ENCODE measurements at regions not wholly inside any gene's neighbourhood (a gene's known extent, or its start where the extent isn't known, plus 50 kb on each side); places are given as distances from the start of the nearest gene placed in this dataset.

GRCh38 chr3:181660337-181660736 lies 51.4 kb upstream of the SOX2 start:
- Histone ChIP-seq H3K27ac (ENCODE audit: low read length) (no peak overlapping the region), H3K27me3 (ENCODE audit: control insufficient read depth, insufficient read depth, low read length) (no peaks in the 10 kb centered on the region), H3K4me1 (ENCODE audit: control insufficient read depth, low read depth, low read length) (no peaks in the 10 kb centered on the region), H3K36me3 (ENCODE audit: control insufficient read depth, low read depth, low read length) (no peaks in the 10 kb centered on the region), H3K9me3 (ENCODE audit: control insufficient read depth, low read depth, low read length) (no peaks in the 10 kb centered on the region), H3K4me3 (ENCODE audit: low read length) (no peak overlapping the region), H3K9ac (ENCODE audit: low read length) (no peak overlapping the region)

GRCh38 chr3:181637456-181637855 lies 74.3 kb upstream of the SOX2 start:
- Histone ChIP-seq H3K9ac (ENCODE audit: low read length) (no peak overlapping the region), H3K9me3 (ENCODE audit: control insufficient read depth, low read depth, low read length) (no peaks in the 10 kb centered on the region), H3K27me3 (ENCODE audit: control insufficient read depth, insufficient read depth, low read length) (no peaks in the 10 kb centered on the region), H3K4me1 (ENCODE audit: control insufficient read depth, low read depth, low read length) (no peaks in the 10 kb centered on the region), H3K27ac (ENCODE audit: low read length) (no peak overlapping the region), H3K4me3 (ENCODE audit: low read length) (no peak overlapping the region), H3K36me3 (ENCODE audit: control insufficient read depth, low read depth, low read length) (no peaks in the 10 kb centered on the region)

DNA sequence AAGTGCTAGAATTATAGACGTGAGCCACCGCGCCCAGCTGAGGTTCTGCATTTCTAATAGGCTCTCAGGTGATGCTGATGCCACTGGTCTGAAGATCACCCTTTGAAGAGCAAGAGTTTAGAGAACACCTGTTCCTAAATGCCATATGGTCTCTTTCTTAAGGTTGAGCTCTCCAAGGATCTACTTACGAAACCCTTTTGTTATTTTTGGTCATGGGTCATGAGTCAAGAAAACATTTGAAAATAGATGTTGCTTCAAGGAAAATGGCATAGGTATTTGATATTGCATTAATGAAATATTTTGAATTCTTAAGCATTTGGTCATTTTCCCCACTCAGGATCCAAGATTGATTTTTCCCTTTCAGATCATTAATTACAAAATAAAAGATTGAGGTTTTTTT lies 74.7 kb upstream of the SOX2 start:
- no peak overlapping the region for H3K27ac ChIP-seq (ENCODE audit: low read length)
- H3K4me1 ChIP-seq (ENCODE audit: control insufficient read depth, low read depth, low read length) = no peaks in the 10 kb centered on the region
- H3K9ac ChIP-seq (ENCODE audit: low read length) = no peak overlapping the region

DNA sequence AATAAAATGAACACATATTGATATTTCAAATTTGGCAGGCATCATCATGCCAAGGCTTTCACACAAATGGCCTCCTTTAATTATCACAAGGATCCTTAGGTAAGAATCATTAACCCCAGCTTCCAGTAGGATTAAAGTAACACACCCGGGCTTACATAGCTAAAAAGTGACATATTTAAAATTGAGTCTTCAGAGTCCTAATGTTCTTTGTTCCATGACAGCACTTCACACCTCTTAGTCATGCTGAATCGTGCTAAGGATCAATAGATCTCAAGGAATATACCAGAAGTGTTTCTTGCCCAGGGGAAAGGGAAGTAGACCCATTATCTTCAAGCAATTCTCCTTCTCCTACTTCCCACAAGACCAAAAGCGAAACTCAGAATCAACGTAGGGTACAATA lies 76.6 kb upstream of the SOX2 start:
- Histone ChIP-seq H3K9me3 (ENCODE audit: control insufficient read depth, low read depth, low read length) (no peaks in the 10 kb centered on the region), H3K4me1 (ENCODE audit: control insufficient read depth, low read depth, low read length) (no peaks in the 10 kb centered on the region), H3K9ac (ENCODE audit: low read length) (no peak overlapping the region), H3K27me3 (ENCODE audit: control insufficient read depth, insufficient read depth, low read length) (no peaks in the 10 kb centered on the region), H3K27ac (ENCODE audit: low read length) (no peak overlapping the region), H3K36me3 (ENCODE audit: control insufficient read depth, low read depth, low read length) (no peaks in the 10 kb centered on the region), H3K4me3 (ENCODE audit: low read length) (no peak overlapping the region)

More for the DNA sequence above, 74.7 kb upstream of the SOX2 start:
- H3K4me3 ChIP-seq (ENCODE audit: low read length) = no peak overlapping the region
- H3K27me3 ChIP-seq (ENCODE audit: control insufficient read depth, insufficient read depth, low read length) = no peaks in the 10 kb centered on the region
- H3K36me3 ChIP-seq (ENCODE audit: control insufficient read depth, low read depth, low read length) = no peaks in the 10 kb centered on the region
- no peaks in the 10 kb centered on the region for H3K9me3 ChIP-seq (ENCODE audit: control insufficient read depth, low read depth, low read length)

DNA sequence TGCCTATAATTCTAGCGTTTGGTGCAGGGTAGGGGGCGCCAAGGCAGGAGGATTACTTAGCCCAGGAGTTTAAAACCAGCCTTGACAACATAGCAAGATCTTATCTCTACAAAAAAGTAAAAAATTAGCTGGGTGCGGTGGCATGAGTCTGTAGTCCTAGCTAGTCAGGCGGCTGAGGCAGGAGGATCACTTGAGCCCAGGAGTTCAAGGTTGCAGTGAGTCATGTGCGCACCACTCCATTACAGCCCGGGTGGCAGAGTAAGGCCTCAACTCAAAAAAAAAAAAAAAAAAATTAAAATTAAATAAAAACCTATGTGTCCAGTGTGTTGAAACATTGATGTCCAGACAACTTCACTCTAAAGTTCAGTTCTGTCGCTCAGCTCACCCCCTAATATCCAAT lies 78.2 kb upstream of the SOX2 start:
- Histone ChIP-seq H3K27ac (ENCODE audit: low read length) (no peak overlapping the region), H3K9ac (ENCODE audit: low read length) (no peak overlapping the region), H3K4me1 (ENCODE audit: control insufficient read depth, low read depth, low read length) (no peaks in the 10 kb centered on the region)

GRCh38 chr3:181631901-181632300 lies 79.8 kb upstream of the SOX2 start:
- no peaks in the 10 kb centered on the region for H3K4me1 ChIP-seq (ENCODE audit: control insufficient read depth, low read depth, low read length)
- H3K36me3 ChIP-seq (ENCODE audit: control insufficient read depth, low read depth, low read length) = no peaks in the 10 kb centered on the region
- no peak overlapping the region for H3K4me3 ChIP-seq (ENCODE audit: low read length)
- no peaks in the 10 kb centered on the region for H3K27me3 ChIP-seq (ENCODE audit: control insufficient read depth, insufficient read depth, low read length)
- no peak overlapping the region for H3K9ac ChIP-seq (ENCODE audit: low read length)
- H3K27ac ChIP-seq (ENCODE audit: low read length) = no peak overlapping the region
- no peaks in the 10 kb centered on the region for H3K9me3 ChIP-seq (ENCODE audit: control insufficient read depth, low read depth, low read length)

More for the DNA sequence above, 78.2 kb upstream of the SOX2 start:
- no peaks in the 10 kb centered on the region for H3K36me3 ChIP-seq (ENCODE audit: control insufficient read depth, low read depth, low read length)
- H3K9me3 ChIP-seq (ENCODE audit: control insufficient read depth, low read depth, low read length) = no peaks in the 10 kb centered on the region
- no peak overlapping the region for H3K4me3 ChIP-seq (ENCODE audit: low read length)
- no peaks in the 10 kb centered on the region for H3K27me3 ChIP-seq (ENCODE audit: control insufficient read depth, insufficient read depth, low read length)

GRCh38 chr3:181630853-181631252 lies 80.9 kb upstream of the SOX2 start:
- Histone ChIP-seq H3K27me3 (ENCODE audit: control insufficient read depth, insufficient read depth, low read length) (no peaks in the 10 kb centered on the region), H3K36me3 (ENCODE audit: control insufficient read depth, low read depth, low read length) (no peaks in the 10 kb centered on the region), H3K4me3 (ENCODE audit: low read length) (no peak overlapping the region), H3K9ac (ENCODE audit: low read length) (no peak overlapping the region), H3K27ac (ENCODE audit: low read length) (no peak overlapping the region), H3K4me1 (ENCODE audit: control insufficient read depth, low read depth, low read length) (no peaks in the 10 kb centered on the region), H3K9me3 (ENCODE audit: control insufficient read depth, low read depth, low read length) (no peaks in the 10 kb centered on the region)

DNA sequence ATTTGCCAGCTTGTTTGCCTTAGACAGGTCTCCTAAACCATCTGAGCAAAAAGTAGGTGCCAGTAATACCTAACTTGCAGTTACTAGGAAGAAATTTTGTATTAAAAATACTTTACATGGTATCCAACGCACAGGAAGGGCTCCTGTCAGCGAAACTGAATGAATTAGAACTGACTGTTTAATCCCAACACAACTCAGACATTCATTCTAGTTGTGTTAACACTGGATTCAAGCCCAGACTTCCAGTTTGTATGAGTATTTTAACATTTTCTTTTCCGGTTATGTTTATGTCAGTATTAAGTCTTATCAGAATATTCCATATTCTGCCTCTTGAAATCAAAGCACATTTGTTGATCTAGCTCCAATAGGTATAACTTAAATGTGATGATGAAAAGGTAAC lies 82.0 kb upstream of the SOX2 start:
- H3K36me3 ChIP-seq (ENCODE audit: control insufficient read depth, low read depth, low read length) = no peaks in the 10 kb centered on the region
- no peak overlapping the region for H3K4me3 ChIP-seq (ENCODE audit: low read length)
- no peak overlapping the region for H3K9ac ChIP-seq (ENCODE audit: low read length)
- H3K4me1 ChIP-seq (ENCODE audit: control insufficient read depth, low read depth, low read length) = no peaks in the 10 kb centered on the region
- H3K27me3 ChIP-seq (ENCODE audit: control insufficient read depth, insufficient read depth, low read length) = no peaks in the 10 kb centered on the region
- H3K27ac ChIP-seq (ENCODE audit: low read length) = no peak overlapping the region
- no peaks in the 10 kb centered on the region for H3K9me3 ChIP-seq (ENCODE audit: control insufficient read depth, low read depth, low read length)

GRCh38 chr3:181629029-181629428 lies 82.7 kb upstream of the SOX2 start:
- Histone ChIP-seq H3K36me3 (ENCODE audit: control insufficient read depth, low read depth, low read length) (no peaks in the 10 kb centered on the region), H3K4me3 (ENCODE audit: low read length) (no peak overlapping the region), H3K9me3 (ENCODE audit: control insufficient read depth, low read depth, low read length) (no peaks in the 10 kb centered on the region), H3K9ac (ENCODE audit: low read length) (no peak overlapping the region), H3K27me3 (ENCODE audit: control insufficient read depth, insufficient read depth, low read length) (no peaks in the 10 kb centered on the region), H3K4me1 (ENCODE audit: control insufficient read depth, low read depth, low read length) (no peaks in the 10 kb centered on the region), H3K27ac (ENCODE audit: low read length) (no peak overlapping the region)

DNA sequence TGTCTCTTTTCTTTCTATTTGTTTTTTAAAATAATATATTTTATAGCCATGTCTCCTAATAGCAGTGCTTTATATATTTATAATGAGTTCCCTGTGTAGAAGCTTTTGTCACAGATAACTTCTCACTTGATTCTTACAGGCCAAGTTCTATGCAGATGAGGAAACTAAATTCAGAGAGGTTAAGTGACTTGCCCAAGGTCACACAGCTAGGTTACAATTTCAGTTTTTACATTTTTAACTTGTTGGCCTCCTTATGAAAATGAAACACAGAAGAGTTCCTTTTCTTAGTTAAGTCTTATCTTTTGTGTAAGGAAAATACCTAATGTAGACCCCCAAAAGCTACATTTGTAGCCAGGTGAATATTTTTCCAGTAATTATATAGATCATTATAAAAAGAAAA lies 83.3 kb upstream of the SOX2 start:
- no peak overlapping the region for H3K9ac ChIP-seq (ENCODE audit: low read length)
- no peaks in the 10 kb centered on the region for H3K27me3 ChIP-seq (ENCODE audit: control insufficient read depth, insufficient read depth, low read length)
- H3K4me3 ChIP-seq (ENCODE audit: low read length) = no peak overlapping the region
- H3K36me3 ChIP-seq (ENCODE audit: control insufficient read depth, low read depth, low read length) = no peaks in the 10 kb centered on the region
- H3K27ac ChIP-seq (ENCODE audit: low read length) = no peak overlapping the region
- H3K4me1 ChIP-seq (ENCODE audit: control insufficient read depth, low read depth, low read length) = no peaks in the 10 kb centered on the region
- no peaks in the 10 kb centered on the region for H3K9me3 ChIP-seq (ENCODE audit: control insufficient read depth, low read depth, low read length)

DNA sequence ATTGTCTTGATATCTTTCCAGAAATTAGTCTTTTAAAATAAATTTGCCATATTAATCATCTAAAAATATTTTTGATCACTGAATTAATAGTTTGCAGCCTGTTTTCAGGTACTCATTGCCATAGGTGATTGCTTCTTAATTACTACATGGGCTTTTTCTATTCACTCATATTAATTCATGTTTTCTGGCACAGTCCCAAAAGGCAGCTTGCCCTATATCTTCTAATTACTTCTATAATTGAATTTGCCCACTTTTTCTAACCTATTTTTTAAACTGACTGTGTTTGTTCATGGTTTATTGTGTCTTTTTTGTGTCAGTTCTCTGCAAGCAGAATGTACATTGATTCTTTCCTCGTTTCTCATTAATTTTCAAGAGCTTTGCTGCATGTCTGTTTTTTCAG lies 85.7 kb upstream of the SOX2 start:
- no peaks in the 10 kb centered on the region for H3K9me3 ChIP-seq (ENCODE audit: control insufficient read depth, low read depth, low read length)
- H3K27me3 ChIP-seq (ENCODE audit: control insufficient read depth, insufficient read depth, low read length) = no peaks in the 10 kb centered on the region
- no peaks in the 10 kb centered on the region for H3K4me1 ChIP-seq (ENCODE audit: control insufficient read depth, low read depth, low read length)
- H3K4me3 ChIP-seq (ENCODE audit: low read length) = no peak overlapping the region
- no peaks in the 10 kb centered on the region for H3K36me3 ChIP-seq (ENCODE audit: control insufficient read depth, low read depth, low read length)
- no peak overlapping the region for H3K27ac ChIP-seq (ENCODE audit: low read length)
- no peak overlapping the region for H3K9ac ChIP-seq (ENCODE audit: low read length)

DNA sequence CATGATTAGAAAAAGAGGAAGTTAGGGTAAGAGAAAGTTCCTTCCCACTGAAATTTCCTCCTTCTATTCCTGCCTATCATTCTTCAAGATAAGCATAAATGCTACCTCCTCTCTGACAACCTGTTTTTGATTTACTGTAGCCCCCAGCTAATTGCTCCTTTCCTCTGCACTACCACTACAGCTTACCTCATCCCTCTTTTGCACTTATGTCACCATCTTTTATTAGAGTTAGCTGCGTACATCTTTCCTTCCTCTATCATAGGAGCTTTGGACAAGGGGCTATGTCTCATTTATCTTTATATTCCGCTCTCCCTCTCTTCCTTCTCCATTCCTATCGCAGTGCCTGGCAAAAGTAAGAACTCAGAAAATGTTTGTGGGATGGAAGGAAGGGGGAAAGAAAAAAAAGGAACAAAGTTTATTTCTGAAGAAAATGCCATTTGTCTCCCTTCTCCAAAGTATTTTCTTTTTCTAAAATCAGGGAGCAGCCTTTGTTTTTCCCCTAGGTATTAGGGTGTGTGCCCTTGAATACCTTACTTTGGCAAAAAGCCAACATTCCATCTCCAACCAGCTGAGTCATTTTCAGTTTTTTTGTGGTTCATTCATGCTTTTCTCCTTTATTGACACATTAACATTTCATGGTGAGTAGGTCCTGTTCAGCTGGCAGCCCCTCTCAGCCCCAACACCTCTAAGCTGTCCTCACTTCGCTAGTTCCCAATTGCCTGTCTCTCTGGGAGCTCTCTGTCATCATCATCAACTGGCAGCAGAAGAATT lies 87.6 kb upstream of the SOX2 start:
- H3K27ac ChIP-seq (ENCODE audit: low read length) = no peak overlapping the region
- H3K27me3 ChIP-seq (ENCODE audit: control insufficient read depth, insufficient read depth, low read length) = no peaks in the 10 kb centered on the region
- no peak overlapping the region for H3K9ac ChIP-seq (ENCODE audit: low read length)
- H3K36me3 ChIP-seq (ENCODE audit: control insufficient read depth, low read depth, low read length) = no peaks in the 10 kb centered on the region
- H3K4me1 ChIP-seq (ENCODE audit: control insufficient read depth, low read depth, low read length) = no peaks in the 10 kb centered on the region
- H3K4me3 ChIP-seq (ENCODE audit: low read length) = no peak overlapping the region
- no peaks in the 10 kb centered on the region for H3K9me3 ChIP-seq (ENCODE audit: control insufficient read depth, low read depth, low read length)

Data from iPS-18a (cell line).